Fibroblast of lung (primary cell): ENCODE measurements at regions not wholly inside any gene's neighbourhood (a gene's known extent, or its start where the extent isn't known, plus 50 kb on each side); places are given as distances from the start of the nearest gene placed in this dataset.

ENCODE experiments used
- CTCF ChIP-seq, 2 donors: IDR thresholded peaks in 1 of 2; conservative IDR thresholded peaks in 1 of 2; 1 replicate in 1 of 2; 2 replicates in 1 of 2; pipeline ENCODE4 v1.5.1; 2011 to 2012; ENCODE audit warnings: low read length in 2 of 2, control low read depth in 1 of 2, inconsistent platforms in 1 of 2, low read depth in 1 of 2, mild to moderate bottlenecking in 1 of 2
- EZH2 ChIP-seq: IDR thresholded peaks from 2 replicates; pipeline ENCODE4 v1.5.1; 2012; ENCODE audit warnings: low read length, control low read depth, mild to moderate bottlenecking; ENCODE audit errors: missing control alignments

DNA sequence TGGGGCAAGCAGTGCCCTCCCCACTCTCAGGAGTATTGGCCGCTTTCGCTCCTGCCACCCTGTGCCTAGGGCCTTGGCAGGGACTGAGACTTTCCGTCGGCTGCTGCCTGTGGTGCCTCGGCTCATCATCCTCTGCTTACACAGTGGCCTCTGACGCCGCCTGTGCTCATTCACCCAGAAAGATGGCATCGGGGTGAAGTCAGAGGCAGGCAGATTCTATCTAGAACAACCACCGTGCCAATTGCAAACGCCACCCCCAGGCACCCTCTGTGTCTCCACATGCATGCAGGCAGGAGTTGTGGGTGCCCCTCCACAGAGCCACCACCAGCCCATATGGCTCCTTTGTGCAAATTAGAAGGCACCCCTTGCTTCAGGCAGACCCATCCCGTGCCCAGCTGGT, 154.2 kb upstream of the GSE1 start:
- TF ChIP-seq CTCF (conservative IDR thresholded peaks at IDR 0.05 in 1 of 2, IDR thresholded peaks at IDR 0.05 in 1 of 2; ENCODE audit: low read depth in 1 of 2, low read length in 2 of 2) (no peak), EZH2 (no peak)
